H9 (cell line): ENCODE measurements at regions not wholly inside any gene's neighbourhood (a gene's known extent, or its start where the extent isn't known, plus 50 kb on each side); places are given as distances from the start of the nearest gene placed in this dataset.

Experiments
- DNase-seq: peaks from one replicate; pipeline ENCODE4 v3.0.0-alpha.2; 2017
- H2AFZ ChIP-seq: one replicate; pipeline ENCODE4 v1.6.1; 2013; ENCODE audit warnings: mild to moderate bottlenecking, low read length, control low read depth, moderate library complexity
- H2AK5ac ChIP-seq: 2 replicates; pipeline ENCODE4 v1.6.1; 2013; ENCODE audit warnings: low read length, control low read depth, mixed read lengths; ENCODE audit not compliant: insufficient read length
- H2BK120ac ChIP-seq: one replicate; pipeline ENCODE4 v1.6.1; 2013; ENCODE audit warnings: low read depth, mild to moderate bottlenecking, low read length, control low read depth, inconsistent platforms; ENCODE audit not compliant: poor library complexity, severe bottlenecking
- H2BK12ac ChIP-seq: 2 replicates; pipeline ENCODE4 v1.6.1; 2013; ENCODE audit warnings: low read length, control low read depth, mixed read lengths, low read depth; ENCODE audit not compliant: insufficient read length
- H2BK15ac ChIP-seq: 2 replicates; pipeline ENCODE4 v1.6.1; 2013; ENCODE audit warnings: low read depth, low read length, control low read depth
- H2BK20ac ChIP-seq: one replicate; pipeline ENCODE4 v1.6.1; 2013; ENCODE audit warnings: low read depth, mild to moderate bottlenecking, low read length, control low read depth, inconsistent platforms; ENCODE audit not compliant: poor library complexity, severe bottlenecking
- H2BK5ac ChIP-seq: 2 replicates; pipeline ENCODE4 v1.6.1; 2013; ENCODE audit warnings: low read length, control low read depth, mixed read lengths; ENCODE audit not compliant: insufficient read length
- H3K14ac ChIP-seq: 2 replicates; pipeline ENCODE4 v1.6.1; 2013; ENCODE audit warnings: low read length, control low read depth; ENCODE audit not compliant: insufficient read depth
- H3K18ac ChIP-seq: 2 replicates; pipeline ENCODE4 v1.6.1; 2013; ENCODE audit warnings: low read depth, mild to moderate bottlenecking, mixed read lengths, low read length, control low read depth; ENCODE audit not compliant: insufficient read length
- H3K23ac ChIP-seq: 2 replicates; pipeline ENCODE4 v1.6.1; 2013; ENCODE audit warnings: low read length, control low read depth, mixed read lengths, low read depth; ENCODE audit not compliant: insufficient read length
- H3K23me2 ChIP-seq: 2 replicates; pipeline ENCODE4 v1.6.1; 2013; ENCODE audit warnings: low read depth, mild to moderate bottlenecking, mixed read lengths, low read length, control low read depth; ENCODE audit not compliant: insufficient read length, poor library complexity, severe bottlenecking
- H3K27ac ChIP-seq: 2 replicates; pipeline ENCODE4 v1.5.1; 2013; ENCODE audit warnings: low read length, control low read depth, mixed read lengths, low read depth; ENCODE audit not compliant: insufficient read length
- H3K27me3 ChIP-seq: 2 replicates; pipeline ENCODE4 v1.6.1; 2013; ENCODE audit warnings: low read length, control low read depth, inconsistent platforms; ENCODE audit not compliant: insufficient read depth
- H3K4ac ChIP-seq: 2 replicates; pipeline ENCODE4 v1.6.1; 2013; ENCODE audit warnings: low read depth, mild to moderate bottlenecking, control low read depth, inconsistent platforms, low read length, moderate library complexity
- H3K4me1 ChIP-seq: 2 replicates; pipeline ENCODE4 v1.6.1; 2013; ENCODE audit warnings: low read length, control low read depth, inconsistent platforms; ENCODE audit not compliant: insufficient read depth
- H3K4me2 ChIP-seq: 2 replicates; pipeline ENCODE4 v1.6.1; 2013; ENCODE audit warnings: low read length, control low read depth, mixed read lengths; ENCODE audit not compliant: insufficient read length, insufficient read depth
- H3K56ac ChIP-seq: 2 replicates; pipeline ENCODE4 v1.6.1; 2013; ENCODE audit warnings: low read depth, mild to moderate bottlenecking, mixed read lengths, low read length, control low read depth; ENCODE audit not compliant: insufficient read length
- H3K79me1 ChIP-seq: 2 replicates; pipeline ENCODE4 v1.6.1; 2013; ENCODE audit warnings: low read depth, mild to moderate bottlenecking, moderate library complexity, low read length, control low read depth, inconsistent platforms; ENCODE audit not compliant: insufficient read depth, poor library complexity, severe bottlenecking
- H3K79me2 ChIP-seq: 2 replicates; pipeline ENCODE4 v1.6.1; 2013; ENCODE audit warnings: low read length, control low read depth, inconsistent platforms; ENCODE audit not compliant: insufficient read depth
- H3K9ac ChIP-seq: 2 replicates; pipeline ENCODE4 v1.6.1; 2013; ENCODE audit warnings: low read length, control low read depth, mixed read lengths; ENCODE audit not compliant: insufficient read length; ENCODE audit errors: extremely low read depth
- H3K9me3 ChIP-seq: one replicate; pipeline ENCODE4 v1.6.1; 2013; ENCODE audit warnings: low read depth, low read length, inconsistent platforms; ENCODE audit not compliant: control insufficient read depth
- H3T11ph ChIP-seq: one replicate; pipeline ENCODE4 v1.6.1; 2013; ENCODE audit warnings: mild to moderate bottlenecking, low read length, control low read depth, inconsistent platforms
- H4K20me1 ChIP-seq: one replicate; pipeline ENCODE4 v1.6.1; 2013; ENCODE audit not compliant: control insufficient read depth, insufficient read length, insufficient read depth
- H4K5ac ChIP-seq: 2 replicates; pipeline ENCODE4 v1.6.1; 2013; ENCODE audit warnings: low read depth, mild to moderate bottlenecking, mixed read lengths, low read length, control low read depth; ENCODE audit not compliant: insufficient read length
- H4K8ac ChIP-seq: replicated peaks from 2 replicates; pipeline ENCODE4 v1.6.1; 2013; ENCODE audit warnings: low read length, control low read depth, mixed read lengths, low read depth; ENCODE audit not compliant: insufficient read length
- H4K91ac ChIP-seq: 2 replicates; pipeline ENCODE4 v1.6.1; 2013; ENCODE audit warnings: low read depth, mild to moderate bottlenecking, moderate library complexity, mixed read lengths, low read length, control low read depth; ENCODE audit not compliant: insufficient read length
- H3K27ac Mint-ChIP-seq, 3 experiments: 2 replicates in 2 of 3; 3 replicates in 1 of 3; pipeline ENCODE4 v1.8.0; 2020 to 2021; ENCODE audit warnings: mixed read lengths in 3 of 3, mild to moderate bottlenecking in 1 of 3, moderate library complexity in 1 of 3
- H3K27me3 Mint-ChIP-seq: 2 replicates; pipeline ENCODE4 v1.8.0; 2021; ENCODE audit warnings: low read depth, mild to moderate bottlenecking, moderate library complexity, mixed read lengths
- H3K36me3 Mint-ChIP-seq, 3 experiments: 2 replicates in 2 of 3; 3 replicates in 1 of 3; pipeline ENCODE4 v1.8.0; 2020 to 2021; ENCODE audit warnings: low read depth in 3 of 3, mixed read lengths in 3 of 3; ENCODE audit not compliant: insufficient read depth in 1 of 3
- H3K4me1 Mint-ChIP-seq, 2 experiments: 2 replicates each; pipeline ENCODE4 v1.8.0; 2020; ENCODE audit warnings: mixed read lengths in 2 of 2
- H3K4me3 Mint-ChIP-seq, 2 experiments: 2 replicates in 1 of 2; 3 replicates in 1 of 2; pipeline ENCODE4 v1.8.0; 2020 to 2021; ENCODE audit warnings: mild to moderate bottlenecking in 2 of 2, mixed read lengths in 2 of 2, moderate library complexity in 1 of 2
- H3K9me3 Mint-ChIP-seq, 2 experiments: 2 replicates in 1 of 2; 3 replicates in 1 of 2; pipeline ENCODE4 v1.8.0; 2020; ENCODE audit warnings: mild to moderate bottlenecking in 2 of 2, mixed read lengths in 2 of 2, moderate library complexity in 1 of 2
- CTCF ChIP-seq: fragments of 200-600 bp; sonication (generic); conservative IDR thresholded peaks from 3 replicates; pipeline ENCODE4 v1.8.0; 2021; ENCODE audit warnings: antibody characterized with exemption, mild to moderate bottlenecking
- WGBS: extraction: QIAGEN DNeasy Blood & Tissue Kit; methylation state at CpG from one replicate; pipeline ENCODE4 v1.1.7; 2013; ENCODE audit warnings: missing lambda C conversion rate, low lambda C conversion rate, mixed read lengths; ENCODE audit not compliant: insufficient read length; ENCODE audit errors: extremely low coverage; 5-methylcytosine and 5-hydroxymethylcytosine counted together

GRCh38 chr4:99712530-99712929 lies 54.9 kb upstream of the C4orf54 start:
- H4K91ac ChIP-seq = no peak overlapping the region
- H3K4me2 ChIP-seq = no peak overlapping the region
- no peak overlapping the region for H3K23ac ChIP-seq
- H3K27me3 Mint-ChIP-seq = no peaks in the 10 kb centered on the region
- no peaks in the 10 kb centered on the region for H4K20me1 ChIP-seq
- H4K5ac ChIP-seq = no peak overlapping the region
- no peak for DNase-seq
- no peak overlapping the region for H2BK12ac ChIP-seq
- no peak overlapping the region for H3K56ac ChIP-seq
- no peaks in the 10 kb centered on the region for H3K36me3 Mint-ChIP-seq
- H3T11ph ChIP-seq = no peak overlapping the region
- peaks cover 5 to 13% of the 10 kb centered on the region in 2 experiments for H3K4me1 Mint-ChIP-seq
- H3K9me3 ChIP-seq = no peaks in the 10 kb centered on the region
- H2BK5ac ChIP-seq = no peak overlapping the region
- H2AFZ ChIP-seq = no peak overlapping the region
- H3K27ac Mint-ChIP-seq = no peak overlapping the region
- no peaks in the 10 kb centered on the region for H3K27me3 ChIP-seq
- H3K79me2 ChIP-seq = no peaks in the 10 kb centered on the region
- no peak overlapping the region for H3K4me3 Mint-ChIP-seq
- no peak for TF ChIP-seq CTCF
- H3K4ac ChIP-seq = no peak overlapping the region
- H3K9ac ChIP-seq = no peak overlapping the region
- WGBS = no CpG with 5 or more reads among the region's 3 CpGs
- H2BK15ac ChIP-seq = no peak overlapping the region
- H2BK120ac ChIP-seq = no peak overlapping the region
- H3K18ac ChIP-seq = no peak overlapping the region
- no peaks in the 10 kb centered on the region for H3K9me3 Mint-ChIP-seq
- no peak overlapping the region for H2AK5ac ChIP-seq
- no peak overlapping the region for H3K27ac ChIP-seq
- H3K14ac ChIP-seq = no peak overlapping the region
- peaks cover 7% of the 10 kb centered on the region; the same call in 1 of the 2 replicates for H3K4me1 ChIP-seq
- no peak overlapping the region for H4K8ac ChIP-seq
- no peak overlapping the region for H2BK20ac ChIP-seq
- no peaks in the 10 kb centered on the region for H3K79me1 ChIP-seq
- H3K23me2 ChIP-seq = no peaks in the 10 kb centered on the region
